ENCODE measurements at regions not wholly inside any gene's neighbourhood (a gene's known extent, or its start where the extent isn't known, plus 50 kb on each side); places are given as distances from the start of the nearest gene placed in this dataset.

GRCh38 chr9:12318732-12319685 is 374.2 kb upstream of the TYRP1 start:
- no peak for TF ChIP-seq CTCF (IDR thresholded peaks at IDR 0.05)
- no peak for TF ChIP-seq EZH2 (IDR thresholded peaks at IDR 0.05; ENCODE audit: borderline replicate concordance, insufficient read depth, low read depth, low read length, poor library complexity, severe bottlenecking)

Measured in B cell (primary cell).